HepG2 (cell line): ENCODE measurements at regions not wholly inside any gene's neighbourhood (a gene's known extent, or its start where the extent isn't known, plus 50 kb on each side); places are given as distances from the start of the nearest gene placed in this dataset.

Experiments used
- ATAC-seq: fragments of 200-7000 bp; cut with Tn5 transposase; 3 replicates; pipeline ENCODE4 v1.9.1; 2020; ENCODE audit warnings: mild to moderate bottlenecking, moderate library complexity
- BruUV-seq: library from RNA; stranded (reverse); fragments of 400-500 nt; replicated peaks from 2 replicates; lab custom pipeline; 2021; lab: Mats Ljungman, UMichigan
- CTCF ChIA-PET: fragments of 300-600 bp; formaldehyde crosslinking; extraction: SDS; loops from one replicate; lab custom pipeline; 2021; ENCODE audit warnings: low total read pairs, inconsistent platforms, low intra/inter-chr PET ratio; lab: Yijun Ruan, JAX
- POLR2A ChIA-PET: fragments of 350-600 bp; sonication (Branson Sonifier 250); formaldehyde crosslinking; loops from one replicate; lab custom pipeline; 2020; ENCODE audit warnings: antibody characterized with exemption, inconsistent platforms; lab: Yijun Ruan, JAX
- DNase-seq: peaks from one replicate; pipeline ENCODE4 v3.0.0-alpha.2; 2015; ENCODE audit warnings: low spot score
- FAIRE-seq: peaks from 3 replicates; lab custom pipeline; 2011; peaks lifted over from hg19 to GRCh38; lab: Jason Lieb, UNC
- H2AFZ ChIP-seq: one replicate; pipeline ENCODE4 v1.6.1; 2011; ENCODE audit warnings: low read length, inconsistent platforms
- H3K27ac ChIP-seq: fragments of 300-600 bp; 3 replicates; pipeline ENCODE4 v1.8.0; 2011; ENCODE audit warnings: mixed run types, mild to moderate bottlenecking, mixed read lengths, low read length, inconsistent platforms; ENCODE audit not compliant: insufficient read depth; ENCODE audit errors: extremely low read length
- H3K27me3 ChIP-seq, 2 experiments: fragments of 200-600 bp in 1 of 2; 2 replicates in 1 of 2; 3 replicates in 1 of 2; pipeline versions ENCODE4 v1.6.0 to v1.8.0; 2011; ENCODE audit warnings: low read length in 2 of 2, mild to moderate bottlenecking in 2 of 2, moderate library complexity in 2 of 2, inconsistent platforms in 1 of 2; ENCODE audit not compliant: insufficient read depth in 2 of 2, control insufficient read depth in 1 of 2
- H3K36me3 ChIP-seq, 2 experiments: fragments of 200-600 bp in 1 of 2; replicated peaks in 1 of 2; 2 replicates in 1 of 2; 3 replicates in 1 of 2; pipeline versions ENCODE4 v1.5.1 to v1.8.0; 2011; ENCODE audit warnings: low read length in 2 of 2, inconsistent platforms in 1 of 2; ENCODE audit not compliant: insufficient read depth in 2 of 2, control insufficient read depth in 1 of 2
- H3K4me1 ChIP-seq: 2 replicates; pipeline ENCODE4 v1.5.1; 2012; ENCODE audit warnings: low read length, inconsistent platforms; ENCODE audit not compliant: insufficient read depth
- H3K4me2 ChIP-seq: 2 replicates; pipeline ENCODE4 v1.6.0; 2011; ENCODE audit warnings: low read depth, low read length, inconsistent platforms
- H3K4me3 ChIP-seq, 3 experiments: fragments of 200-600 bp in 1 of 3; sonication (generic), shearing (Covaris generic) in 1 of 3; replicated peaks in 1 of 3; 2 replicates each; pipeline ENCODE4 v1.5.1; 2011 to 2016; ENCODE audit warnings: low read length in 3 of 3, inconsistent platforms in 2 of 3, low read depth in 2 of 3, mild to moderate bottlenecking in 2 of 3, control low read depth in 1 of 3, mixed read lengths in 1 of 3; ENCODE audit not compliant: insufficient read depth in 1 of 3
- H3K79me2 ChIP-seq: one replicate; pipeline ENCODE4 v1.6.1; 2011; ENCODE audit warnings: low read length, inconsistent platforms; ENCODE audit not compliant: insufficient read depth
- H3K9ac ChIP-seq: 2 replicates; pipeline ENCODE4 v1.6.0; 2011; ENCODE audit warnings: mild to moderate bottlenecking, low read depth, low read length, inconsistent platforms; ENCODE audit not compliant: insufficient read depth
- H3K9me3 ChIP-seq: 2 replicates; pipeline ENCODE4 v1.5.1; 2012; ENCODE audit warnings: mild to moderate bottlenecking, low read length
- H4K20me1 ChIP-seq: 2 replicates; pipeline ENCODE4 v1.6.0; 2011; ENCODE audit warnings: inconsistent platforms, mild to moderate bottlenecking, low read length, moderate library complexity; ENCODE audit not compliant: insufficient read depth
- NFYC ChIP-seq: IDR thresholded peaks from 2 replicates; pipeline ENCODE4 v1.6.1; 2016; ENCODE audit warnings: missing genetic modification reagents, missing compliant biosample characterization
- POLR2AphosphoS5 ChIP-seq: IDR thresholded peaks from 2 replicates; pipeline ENCODE4 v1.6.1; 2012; ENCODE audit warnings: low read depth, low read length
- RBM22 ChIP-seq: fragments of 200-400 bp; formaldehyde crosslinking; optimal IDR thresholded peaks from 2 replicates; pipeline ENCODE3; 2017; ENCODE audit warnings: mild to moderate bottlenecking, low read length, moderate library complexity
- RFXAP ChIP-seq: sonication (generic); formaldehyde crosslinking; IDR thresholded peaks from 2 replicates; pipeline ENCODE4 v1.4.0; 2020; ENCODE audit warnings: missing genetic modification reagents, borderline replicate concordance
- THAP11 ChIP-seq: IDR thresholded peaks from 2 replicates; pipeline ENCODE4 v1.6.1; 2016; ENCODE audit warnings: missing biosample characterization, missing genetic modification reagents
- ZFX ChIP-seq: sonication (generic); formaldehyde crosslinking; IDR thresholded peaks from 2 replicates; pipeline ENCODE4 v1.4.0; 2020; ENCODE audit warnings: mild to moderate bottlenecking, low read depth, missing genetic modification reagents, moderate library complexity
- ZNF143 ChIP-seq: sonication (generic); formaldehyde crosslinking; IDR thresholded peaks from 2 replicates; pipeline ENCODE4 v1.4.0; 2020; ENCODE audit warnings: missing genetic modification reagents
- WGBS: methylation state at CpG from one replicate; pipeline ENCODE4 v1.1.6; 2017; ENCODE audit warnings: low lambda C conversion rate; 5-methylcytosine and 5-hydroxymethylcytosine counted together
- in situ Hi-C: cut with HindIII; loops from 2 replicates; pipeline ENCODE4 v1.10.0; 2017; ENCODE audit warnings: low pct_unique_long_range_greater_than_20kb; ENCODE audit not compliant: extremely low pct_ligation_motif_present
- intact Hi-C: fragments of 100-400 bp; cut with micrococcal nuclease; formaldehyde crosslinking; loops from one replicate; pipeline ENCODE4 v1.10.0; 2022; ENCODE audit not compliant: unreplicated experiment
- small RNA-seq, 3 experiments: library from RNA; depleted of rRNA; stranded (forward); fragments of <200 nt; gene quantifications; one replicate each; pipeline ENCODE3, GENCODE V24; 2012; ENCODE audit warnings: low read depth in 2 of 3, low replicate concordance in 1 of 3; ENCODE audit not compliant: insufficient read length in 3 of 3, insufficient read depth in 2 of 3
- TF ChIP-seq, protein P1 (sequence below): IDR thresholded peaks from 2 replicates; pipeline ENCODE4 v1.6.1; 2016; ENCODE audit warnings: low read depth, control low read depth

GRCh38 chr10:121426307-121426706 is 171.9 kb downstream of the FGFR2 start:
- Histone ChIP-seq H3K79me2 (no peaks in the 10 kb centered on the region), H3K27ac (no peak overlapping the region), H2AFZ (no peak overlapping the region), H3K4me1 (no peaks in the 10 kb centered on the region), H3K9me3 (no peaks in the 10 kb centered on the region), H3K9ac (no peak overlapping the region), H3K36me3 (no peaks in the 10 kb centered on the region), H4K20me1 (no peaks in the 10 kb centered on the region), H3K4me3 (no peak overlapping the region), H3K4me2 (no peak overlapping the region), H3K27me3 (0 out of 5 replicates have a peak, but pooled peaks cover 1 to 7% of the 10 kb centered on the region in 2 experiments)
- no TSS peak for BruUV-seq
- TF ChIP-seq RFXAP (CRISPR knock-in tag) (no peak), ZNF143 (CRISPR knock-in tag) (peak; percentile 81), THAP11 (CRISPR knock-in tag) (peak; percentile 89), ZFX (CRISPR knock-in tag) (no peak), NFYC (CRISPR knock-in tag) (peak; percentile 42), RBM22 (no peak), POLR2AphosphoS5 (no peak)
- TF ChIP-seq, protein P1, sequence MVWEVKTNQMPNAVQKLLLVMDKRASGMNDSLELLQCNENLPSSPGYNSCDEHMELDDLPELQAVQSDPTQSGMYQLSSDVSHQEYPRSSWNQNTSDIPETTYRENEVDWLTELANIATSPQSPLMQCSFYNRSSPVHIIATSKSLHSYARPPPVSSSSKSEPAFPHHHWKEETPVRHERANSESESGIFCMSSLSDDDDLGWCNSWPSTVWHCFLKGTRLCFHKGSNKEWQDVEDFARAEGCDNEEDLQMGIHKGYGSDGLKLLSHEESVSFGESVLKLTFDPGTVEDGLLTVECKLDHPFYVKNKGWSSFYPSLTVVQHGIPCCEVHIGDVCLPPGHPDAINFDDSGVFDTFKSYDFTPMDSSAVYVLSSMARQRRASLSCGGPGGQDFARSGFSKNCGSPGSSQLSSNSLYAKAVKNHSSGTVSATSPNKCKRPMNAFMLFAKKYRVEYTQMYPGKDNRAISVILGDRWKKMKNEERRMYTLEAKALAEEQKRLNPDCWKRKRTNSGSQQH (CRISPR knock-in tag): no peak
- no peak for FAIRE-seq
- POLR2A ChIA-PET: no interaction called here
- no peak for DNase-seq
- in situ Hi-C loops: no loop called here
- intact Hi-C loops: no loop called here
- CTCF ChIA-PET: no interaction called here
- no peak for ATAC-seq
- WGBS: 56% methylated on average over 6 of the region's 7 CpGs

Small RNA genes lying in the stretch of these regions (small RNA-seq; reads per million reads assigned to genes)
- 0 reads per million in 3 experiments for gene RN7SKP167
